SK-N-SH (cell line): ENCODE measurements at regions not wholly inside any gene's neighbourhood (a gene's known extent, or its start where the extent isn't known, plus 50 kb on each side); places are given as distances from the start of the nearest gene placed in this dataset.

Experiments
- CTCF ChIA-PET: fragments of 300-600, 350-600 bp; formaldehyde crosslinking; extraction: SDS; loops from one replicate; lab custom pipeline; 2021; lab: Yijun Ruan, JAX
- POLR2A ChIA-PET: fragments of 350-600 bp; sonication (Branson Sonifier 250); formaldehyde crosslinking; extraction: SDS; loops from one replicate; lab custom pipeline; 2020; ENCODE audit warnings: antibody characterized with exemption, inconsistent platforms; lab: Yijun Ruan, JAX
- DNase-seq: peaks from one replicate; pipeline ENCODE4 v3.0.0; 2012
- H2AFZ ChIP-seq: fragments of 200-600 bp; sonication (generic); 2 replicates; pipeline ENCODE4 v1.8.1; 2016; ENCODE audit warnings: antibody characterized with exemption, mild to moderate bottlenecking, low read depth
- H3F3A ChIP-seq: fragments of 200-600 bp; sonication (generic); replicated peaks from 2 replicates; pipeline ENCODE3; 2016; ENCODE audit warnings: antibody characterized with exemption, mild to moderate bottlenecking; ENCODE audit not compliant: insufficient read depth
- H3K27ac ChIP-seq, 2 experiments: fragments of 200-500 bp in 1 of 2; fragments of 200-600 bp in 1 of 2; sonication (Bioruptor generic) in 1 of 2; sonication (generic), shearing (Covaris generic) in 1 of 2; 2 replicates each; pipeline versions ENCODE4 v1.5.1 to v1.6.1; 2014 to 2016; ENCODE audit warnings: low read depth in 2 of 2, inconsistent platforms in 1 of 2, low read length in 1 of 2, mild to moderate bottlenecking in 1 of 2, mixed read lengths in 1 of 2
- H3K27me3 ChIP-seq: fragments of 200-600 bp; sonication (generic), shearing (Covaris generic); 2 replicates; pipeline ENCODE4 v1.6.1; 2016; ENCODE audit warnings: mixed run types; ENCODE audit not compliant: insufficient read depth
- H3K36me3 ChIP-seq, 2 experiments: fragments of 200-500 bp in 1 of 2; fragments of 200-600 bp in 1 of 2; sonication (Bioruptor generic) in 1 of 2; sonication (generic) in 1 of 2; replicated peaks in 1 of 2; 2 replicates each; pipeline versions ENCODE3 to v1.5.1; 2014 to 2016; ENCODE audit warnings: low read length in 1 of 2, mild to moderate bottlenecking in 1 of 2; ENCODE audit not compliant: insufficient read depth in 2 of 2, control insufficient read depth in 1 of 2
- H3K4me1 ChIP-seq, 2 experiments: fragments of 200-500 bp in 1 of 2; fragments of 200-600 bp in 1 of 2; sonication (Bioruptor generic) in 1 of 2; sonication (generic), shearing (Covaris generic) in 1 of 2; 2 replicates each; pipeline versions ENCODE4 v1.5.1 to v1.6.1; 2014 to 2016; ENCODE audit warnings: low read depth in 1 of 2, low read length in 1 of 2, mixed run types in 1 of 2; ENCODE audit not compliant: insufficient read depth in 2 of 2, control insufficient read depth in 1 of 2
- H3K4me2 ChIP-seq: fragments of 200-600 bp; sonication (generic), shearing (Covaris generic); 2 replicates; pipeline ENCODE4 v1.6.1; 2017; ENCODE audit warnings: mixed run types
- H3K4me3 ChIP-seq, 2 experiments: fragments of 200-500 bp in 1 of 2; fragments of 200-600 bp in 1 of 2; sonication (Bioruptor generic) in 1 of 2; sonication (generic), shearing (Covaris generic) in 1 of 2; 2 replicates each; pipeline versions ENCODE4 v1.5.1 to v1.8.1; 2014 to 2016; ENCODE audit warnings: low read depth in 2 of 2, inconsistent platforms in 1 of 2, low read length in 1 of 2, mild to moderate bottlenecking in 1 of 2, mixed read lengths in 1 of 2, moderate library complexity in 1 of 2
- H3K79me2 ChIP-seq: fragments of 200-600 bp; sonication (generic); 2 replicates; pipeline ENCODE4 v1.8.1; 2017; ENCODE audit warnings: mild to moderate bottlenecking; ENCODE audit not compliant: insufficient read depth
- H3K9ac ChIP-seq: fragments of 200-600 bp; sonication (generic); 2 replicates; pipeline ENCODE4 v1.6.1; 2017; ENCODE audit warnings: mixed run types
- H3K9me2 ChIP-seq: fragments of 200-600 bp; sonication (generic); 2 replicates; pipeline ENCODE4 v1.6.1; 2017; ENCODE audit warnings: mixed run types
- H3K9me3 ChIP-seq: fragments of 200-600 bp; sonication (generic); 2 replicates; pipeline ENCODE4 v1.6.1; 2017; ENCODE audit warnings: mixed run types, mild to moderate bottlenecking, moderate library complexity
- H4K20me1 ChIP-seq: fragments of 200-600 bp; sonication (generic); 2 replicates; pipeline ENCODE4 v1.6.1; 2017; ENCODE audit warnings: mild to moderate bottlenecking, mixed run types; ENCODE audit not compliant: insufficient read depth
- FOSL2 ChIP-seq: IDR thresholded peaks from 2 replicates; pipeline ENCODE4 v1.4.0; 2012; ENCODE audit warnings: low read depth, mild to moderate bottlenecking, moderate library complexity, borderline replicate concordance
- FOXJ3 ChIP-seq: sonication (generic); formaldehyde crosslinking; IDR thresholded peaks from 2 replicates; pipeline ENCODE4 v1.5.1; 2020; ENCODE audit warnings: mild to moderate bottlenecking, missing genetic modification reagents
- MAX ChIP-seq: IDR thresholded peaks from 2 replicates; pipeline ENCODE4 v1.4.0; 2012; ENCODE audit warnings: low read depth
- POLR2AphosphoS5 ChIP-seq: IDR thresholded peaks from 2 replicates; pipeline ENCODE4 v1.6.1; 2012; ENCODE audit warnings: low read depth, low read length
- RXRA ChIP-seq: IDR thresholded peaks from 2 replicates; pipeline ENCODE4 v1.4.0; 2012; ENCODE audit warnings: low read depth, mild to moderate bottlenecking, borderline replicate concordance
- TAF1 ChIP-seq: IDR thresholded peaks from 2 replicates; pipeline ENCODE4 v1.6.1; 2012; ENCODE audit warnings: low read depth, mild to moderate bottlenecking, low read length, moderate library complexity, borderline replicate concordance
- TCF12 ChIP-seq: IDR thresholded peaks from 2 replicates; pipeline ENCODE4 v1.4.0; 2012
- YY1 ChIP-seq: IDR thresholded peaks from 2 replicates; pipeline ENCODE4 v1.4.0; 2012; ENCODE audit warnings: low read depth, mild to moderate bottlenecking
- WGBS: methylation state at CpG from one replicate; pipeline ENCODE4 v1.1.6; 2017; ENCODE audit warnings: low lambda C conversion rate; 5-methylcytosine and 5-hydroxymethylcytosine counted together
- TF ChIP-seq, protein P1 (sequence below): IDR thresholded peaks from 2 replicates; pipeline ENCODE4 v1.4.0; 2012; ENCODE audit warnings: low read depth, borderline replicate concordance
- TF ChIP-seq, protein P2 (sequence below): IDR thresholded peaks from 2 replicates; pipeline ENCODE4 v1.4.0; 2012; ENCODE audit warnings: low read depth, borderline replicate concordance
- TF ChIP-seq, protein P3 (sequence below): fragments of 150-350 bp; IDR thresholded peaks from 2 replicates; pipeline ENCODE4 v1.6.1; 2017; ENCODE audit warnings: antibody characterized with exemption, low read length, low read depth, borderline replicate concordance
- TF ChIP-seq, protein P4 (sequence below): IDR thresholded peaks from 2 replicates; pipeline ENCODE4 v1.6.1; 2012; ENCODE audit warnings: mild to moderate bottlenecking, low read depth, low read length, moderate library complexity

GRCh38 chr3:78494851-78495250 is 1272.9 kb downstream of the ROBO1 start:
- WGBS: 45% methylated on average over 3 of the region's 3 CpGs
- POLR2A ChIA-PET: no interaction called here
- no peaks in the 10 kb centered on the region for H3K36me3 ChIP-seq
- no peak overlapping the region for H2AFZ ChIP-seq
- H3K9ac ChIP-seq: no peak overlapping the region
- no peak overlapping the region for H3K4me2 ChIP-seq
- TF ChIP-seq POLR2AphosphoS5 (no peak), MAX (no peak), YY1 (no peak), RXRA (no peak), FOXJ3 (CRISPR knock-in tag) (no peak), FOSL2 (no peak), TCF12 (no peak), TAF1 (no peak)
- TF ChIP-seq, protein P1, sequence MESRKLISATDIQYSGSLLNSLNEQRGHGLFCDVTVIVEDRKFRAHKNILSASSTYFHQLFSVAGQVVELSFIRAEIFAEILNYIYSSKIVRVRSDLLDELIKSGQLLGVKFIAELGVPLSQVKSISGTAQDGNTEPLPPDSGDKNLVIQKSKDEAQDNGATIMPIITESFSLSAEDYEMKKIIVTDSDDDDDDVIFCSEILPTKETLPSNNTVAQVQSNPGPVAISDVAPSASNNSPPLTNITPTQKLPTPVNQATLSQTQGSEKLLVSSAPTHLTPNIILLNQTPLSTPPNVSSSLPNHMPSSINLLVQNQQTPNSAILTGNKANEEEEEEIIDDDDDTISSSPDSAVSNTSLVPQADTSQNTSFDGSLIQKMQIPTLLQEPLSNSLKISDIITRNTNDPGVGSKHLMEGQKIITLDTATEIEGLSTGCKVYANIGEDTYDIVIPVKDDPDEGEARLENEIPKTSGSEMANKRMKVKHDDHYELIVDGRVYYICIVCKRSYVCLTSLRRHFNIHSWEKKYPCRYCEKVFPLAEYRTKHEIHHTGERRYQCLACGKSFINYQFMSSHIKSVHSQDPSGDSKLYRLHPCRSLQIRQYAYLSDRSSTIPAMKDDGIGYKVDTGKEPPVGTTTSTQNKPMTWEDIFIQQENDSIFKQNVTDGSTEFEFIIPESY: no peak
- TF ChIP-seq, protein P2, sequence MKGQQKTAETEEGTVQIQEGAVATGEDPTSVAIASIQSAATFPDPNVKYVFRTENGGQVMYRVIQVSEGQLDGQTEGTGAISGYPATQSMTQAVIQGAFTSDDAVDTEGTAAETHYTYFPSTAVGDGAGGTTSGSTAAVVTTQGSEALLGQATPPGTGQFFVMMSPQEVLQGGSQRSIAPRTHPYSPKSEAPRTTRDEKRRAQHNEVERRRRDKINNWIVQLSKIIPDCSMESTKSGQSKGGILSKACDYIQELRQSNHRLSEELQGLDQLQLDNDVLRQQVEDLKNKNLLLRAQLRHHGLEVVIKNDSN: no peak
- TF ChIP-seq, protein P3, sequence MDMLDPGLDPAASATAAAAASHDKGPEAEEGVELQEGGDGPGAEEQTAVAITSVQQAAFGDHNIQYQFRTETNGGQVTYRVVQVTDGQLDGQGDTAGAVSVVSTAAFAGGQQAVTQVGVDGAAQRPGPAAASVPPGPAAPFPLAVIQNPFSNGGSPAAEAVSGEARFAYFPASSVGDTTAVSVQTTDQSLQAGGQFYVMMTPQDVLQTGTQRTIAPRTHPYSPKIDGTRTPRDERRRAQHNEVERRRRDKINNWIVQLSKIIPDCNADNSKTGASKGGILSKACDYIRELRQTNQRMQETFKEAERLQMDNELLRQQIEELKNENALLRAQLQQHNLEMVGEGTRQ: no peak
- TF ChIP-seq, protein P4, sequence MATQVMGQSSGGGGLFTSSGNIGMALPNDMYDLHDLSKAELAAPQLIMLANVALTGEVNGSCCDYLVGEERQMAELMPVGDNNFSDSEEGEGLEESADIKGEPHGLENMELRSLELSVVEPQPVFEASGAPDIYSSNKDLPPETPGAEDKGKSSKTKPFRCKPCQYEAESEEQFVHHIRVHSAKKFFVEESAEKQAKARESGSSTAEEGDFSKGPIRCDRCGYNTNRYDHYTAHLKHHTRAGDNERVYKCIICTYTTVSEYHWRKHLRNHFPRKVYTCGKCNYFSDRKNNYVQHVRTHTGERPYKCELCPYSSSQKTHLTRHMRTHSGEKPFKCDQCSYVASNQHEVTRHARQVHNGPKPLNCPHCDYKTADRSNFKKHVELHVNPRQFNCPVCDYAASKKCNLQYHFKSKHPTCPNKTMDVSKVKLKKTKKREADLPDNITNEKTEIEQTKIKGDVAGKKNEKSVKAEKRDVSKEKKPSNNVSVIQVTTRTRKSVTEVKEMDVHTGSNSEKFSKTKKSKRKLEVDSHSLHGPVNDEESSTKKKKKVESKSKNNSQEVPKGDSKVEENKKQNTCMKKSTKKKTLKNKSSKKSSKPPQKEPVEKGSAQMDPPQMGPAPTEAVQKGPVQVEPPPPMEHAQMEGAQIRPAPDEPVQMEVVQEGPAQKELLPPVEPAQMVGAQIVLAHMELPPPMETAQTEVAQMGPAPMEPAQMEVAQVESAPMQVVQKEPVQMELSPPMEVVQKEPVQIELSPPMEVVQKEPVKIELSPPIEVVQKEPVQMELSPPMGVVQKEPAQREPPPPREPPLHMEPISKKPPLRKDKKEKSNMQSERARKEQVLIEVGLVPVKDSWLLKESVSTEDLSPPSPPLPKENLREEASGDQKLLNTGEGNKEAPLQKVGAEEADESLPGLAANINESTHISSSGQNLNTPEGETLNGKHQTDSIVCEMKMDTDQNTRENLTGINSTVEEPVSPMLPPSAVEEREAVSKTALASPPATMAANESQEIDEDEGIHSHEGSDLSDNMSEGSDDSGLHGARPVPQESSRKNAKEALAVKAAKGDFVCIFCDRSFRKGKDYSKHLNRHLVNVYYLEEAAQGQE: no peak
- TF ChIP-seq, all 33 proteins: peak for 0
- Histone ChIP-seq H3K9me3 (no peaks in the 10 kb centered on the region), H3K4me1 (peaks cover 0 to 9% of the 10 kb centered on the region in 2 experiments; a peak in 3 of 4 replicates), H3K9me2 (no peaks in the 10 kb centered on the region), H4K20me1 (no peaks in the 10 kb centered on the region), H3F3A (no peaks in the 10 kb centered on the region), H3K27me3 (no peaks in the 10 kb centered on the region), H3K4me3 (no peak overlapping the region), H3K79me2 (no peaks in the 10 kb centered on the region), H3K27ac (no peak overlapping the region)
- CTCF ChIA-PET: interaction anchor here (1.5 to 1.9 kb wide), 2 partner anchors 19 to 151 kb away, joined by 5 read pairs; no protein-coding TSS in a partner anchor
- no peak for DNase-seq
